ENCODE measurements at regions not wholly inside any gene's neighbourhood (a gene's known extent, or its start where the extent isn't known, plus 50 kb on each side); places are given as distances from the start of the nearest gene placed in this dataset.
A peak's percentile ranks its signal among the peaks of the same experiment; 100 is the strongest.

DNA sequence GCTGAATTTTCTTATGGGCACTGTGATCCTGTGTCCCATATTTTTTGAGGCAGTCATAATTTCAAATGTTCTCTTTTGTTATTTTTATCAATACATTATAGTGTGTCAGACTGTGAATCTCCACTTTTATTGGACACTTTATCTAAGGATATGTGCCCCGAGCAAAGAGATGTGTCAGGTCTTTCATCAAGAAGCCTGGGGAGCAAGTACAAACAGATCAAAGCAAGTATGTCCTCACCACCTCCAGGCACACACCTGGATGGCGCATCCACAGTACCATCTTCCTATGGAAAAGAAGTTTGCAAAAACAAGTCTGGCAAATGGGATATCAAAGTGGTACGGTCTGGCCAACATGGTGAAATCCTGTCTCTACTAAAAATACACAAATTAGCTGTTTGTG lies 81.0 kb upstream of the ZNF236 start:
- peaks cover 4% of the 10 kb centered on the region for H3K27me3 Mint-ChIP-seq
- H3K9me3 Mint-ChIP-seq: no peaks in the 10 kb centered on the region
- H3K4me1 Mint-ChIP-seq: no peaks in the 10 kb centered on the region
- H3K27ac Mint-ChIP-seq: no peak overlapping the region
- no peak for ATAC-seq (replicated peaks)
- H3K36me3 Mint-ChIP-seq (ENCODE audit: low read depth): no peaks in the 10 kb centered on the region
- H3K4me3 Mint-ChIP-seq: no peak overlapping the region

DNA sequence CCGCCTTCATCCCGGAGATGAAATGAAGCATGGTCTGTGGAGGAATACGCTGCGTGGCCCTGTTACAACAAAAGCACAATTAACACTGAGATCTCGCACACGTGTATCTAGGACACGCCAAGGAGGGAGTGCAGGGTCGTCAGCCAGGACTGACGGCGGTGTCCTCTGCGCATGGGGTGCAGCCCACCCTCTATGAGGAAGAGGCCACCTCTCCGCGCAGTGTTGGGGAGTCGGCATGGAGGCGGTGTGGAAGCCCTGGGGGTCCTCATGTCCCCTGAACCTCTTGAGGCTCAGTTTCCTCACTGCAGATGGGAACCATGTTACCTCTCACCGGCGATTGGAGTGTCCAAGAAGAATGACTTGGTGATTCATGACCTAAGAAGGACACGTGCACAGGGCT lies 86.0 kb upstream of the ZNF236 start:
- no peak for ATAC-seq (replicated peaks)
- Mint-ChIP-seq H3K4me1 (no peaks in the 10 kb centered on the region), H3K36me3 (ENCODE audit: low read depth) (no peaks in the 10 kb centered on the region), H3K9me3 (no peaks in the 10 kb centered on the region), H3K27ac (no peak overlapping the region), H3K4me3 (no peak overlapping the region), H3K27me3 (no peaks in the 10 kb centered on the region)

DNA sequence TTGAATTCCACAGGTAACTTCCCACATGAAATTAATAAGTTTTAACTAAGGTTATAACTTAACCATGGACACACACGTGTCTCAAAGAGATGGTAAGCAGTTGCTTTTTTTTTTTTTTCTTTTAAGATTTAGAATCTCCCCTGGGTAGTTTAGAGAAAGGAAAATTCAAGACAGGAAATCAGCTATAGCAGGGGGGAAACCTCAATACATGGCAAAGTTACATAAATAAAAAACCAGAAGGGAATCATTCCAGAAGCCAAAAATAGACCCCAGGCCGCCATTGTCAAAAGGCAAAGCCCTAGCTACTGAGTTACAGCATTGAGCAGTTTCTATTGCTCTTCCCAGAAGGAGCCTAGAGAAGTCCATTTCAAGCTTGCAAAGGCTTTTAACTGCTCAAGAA lies 91.5 kb upstream of the ZNF236 start:
- no peaks in the 10 kb centered on the region for H3K4me1 Mint-ChIP-seq
- H3K27ac Mint-ChIP-seq: no peak overlapping the region
- peaks cover 5% of the 10 kb centered on the region for H3K9me3 Mint-ChIP-seq
- no peak for ATAC-seq (replicated peaks)
- H3K36me3 Mint-ChIP-seq (ENCODE audit: low read depth): no peaks in the 10 kb centered on the region
- H3K27me3 Mint-ChIP-seq: no peaks in the 10 kb centered on the region
- no peak overlapping the region for H3K4me3 Mint-ChIP-seq

DNA sequence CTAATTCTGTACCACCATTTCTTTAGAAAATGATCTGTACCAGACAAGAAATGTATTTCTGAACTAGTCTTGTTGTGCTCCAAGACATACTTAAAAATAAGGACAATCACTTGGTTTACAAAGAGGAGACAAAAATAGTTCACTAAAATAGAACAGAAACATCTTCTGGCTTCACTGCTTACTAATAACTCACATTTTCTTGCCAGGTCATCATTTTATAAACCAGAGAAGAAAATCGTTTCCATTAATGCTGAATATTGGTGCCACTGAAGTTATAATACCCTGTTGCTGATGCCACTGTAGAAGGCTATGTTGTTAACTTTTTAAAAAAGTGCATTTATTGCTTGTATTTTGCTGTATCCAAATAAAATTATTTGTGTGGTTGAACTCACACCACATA lies 94.8 kb upstream of the ZNF236 start:
- no peak overlapping the region for H3K4me3 Mint-ChIP-seq
- no peaks in the 10 kb centered on the region for H3K27me3 Mint-ChIP-seq
- no peak overlapping the region for H3K27ac Mint-ChIP-seq
- H3K36me3 Mint-ChIP-seq (ENCODE audit: low read depth): no peaks in the 10 kb centered on the region
- peaks cover 5% of the 10 kb centered on the region for H3K9me3 Mint-ChIP-seq
- no peak for ATAC-seq (replicated peaks)
- peaks cover 6% of the 10 kb centered on the region for H3K4me1 Mint-ChIP-seq

DNA sequence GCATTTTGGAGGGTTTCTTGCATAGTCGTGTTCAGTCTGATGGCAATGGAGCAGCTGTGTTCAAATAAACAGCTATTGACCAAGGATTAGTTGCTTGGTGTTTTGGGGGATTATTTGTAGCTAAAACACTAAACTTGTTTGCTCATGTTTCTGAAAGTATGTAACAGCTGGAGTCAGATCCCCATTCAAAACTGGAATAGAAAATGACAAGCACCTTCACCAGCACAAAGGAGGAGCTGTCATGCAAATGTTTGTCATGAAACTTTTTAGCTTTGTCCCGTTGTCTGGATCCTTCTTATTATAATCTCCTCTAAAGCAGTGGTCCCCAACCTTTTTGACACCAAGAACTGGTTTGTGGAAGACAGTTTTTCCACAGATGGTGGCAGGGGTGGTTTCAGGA lies 96.9 kb upstream of the ZNF236 start:
- no peak overlapping the region for H3K27ac Mint-ChIP-seq
- no peaks in the 10 kb centered on the region for H3K36me3 Mint-ChIP-seq (ENCODE audit: low read depth)
- H3K4me3 Mint-ChIP-seq: no peak overlapping the region
- H3K27me3 Mint-ChIP-seq: no peaks in the 10 kb centered on the region
- ATAC-seq (replicated peaks): no peak
- peaks cover 17% of the 10 kb centered on the region for H3K4me1 Mint-ChIP-seq
- H3K9me3 Mint-ChIP-seq: peaks cover 5% of the 10 kb centered on the region

DNA sequence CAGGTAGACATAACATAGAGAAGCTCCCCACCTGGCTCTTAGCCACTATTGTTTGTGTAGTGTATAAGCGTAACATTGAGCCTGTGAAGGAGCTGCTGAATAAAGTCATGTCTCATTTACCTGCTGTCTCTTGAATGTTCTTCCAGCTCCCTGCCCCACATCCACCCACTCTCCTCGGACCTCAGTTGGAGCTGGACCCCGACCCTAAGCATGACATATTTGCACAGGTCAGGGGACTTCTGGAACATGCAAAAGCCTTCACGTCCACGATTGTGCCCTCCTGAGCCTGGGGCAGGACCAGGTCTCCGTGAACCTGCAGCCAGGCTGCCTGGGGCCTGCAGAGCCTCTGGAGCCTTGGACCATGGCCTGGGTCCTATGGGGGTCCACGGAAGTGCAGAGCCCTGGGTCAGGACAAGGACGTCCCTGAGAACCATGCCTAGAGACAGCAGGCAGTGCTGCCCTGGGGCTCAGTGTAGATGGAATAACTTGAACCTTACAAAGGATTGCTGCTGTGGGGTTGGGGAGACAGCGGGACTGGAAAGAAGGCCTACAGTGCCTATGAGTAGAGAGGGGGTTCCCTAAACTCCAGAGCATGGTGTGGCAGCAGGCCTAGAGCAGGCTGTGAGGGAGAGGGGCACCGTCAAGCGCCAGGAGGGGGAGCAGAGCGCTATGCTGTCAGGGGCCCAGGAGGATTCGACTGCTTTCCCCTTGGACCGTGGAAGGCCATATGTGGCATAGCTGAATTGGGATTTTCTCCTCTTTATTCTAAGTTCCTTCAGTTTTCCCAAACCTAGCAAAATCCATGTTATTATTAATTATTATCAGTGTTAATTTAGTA lies 99.9 kb upstream of the ZNF236 start:
- Mint-ChIP-seq H3K9me3 (no peaks in the 10 kb centered on the region), H3K36me3 (ENCODE audit: low read depth) (no peaks in the 10 kb centered on the region), H3K4me1 (peaks cover 20% of the 10 kb centered on the region), H3K27ac (peak overlapping the region; percentile 50), H3K4me3 (no peak overlapping the region), H3K27me3 (no peaks in the 10 kb centered on the region)
- ATAC-seq (replicated peaks): no peak

DNA sequence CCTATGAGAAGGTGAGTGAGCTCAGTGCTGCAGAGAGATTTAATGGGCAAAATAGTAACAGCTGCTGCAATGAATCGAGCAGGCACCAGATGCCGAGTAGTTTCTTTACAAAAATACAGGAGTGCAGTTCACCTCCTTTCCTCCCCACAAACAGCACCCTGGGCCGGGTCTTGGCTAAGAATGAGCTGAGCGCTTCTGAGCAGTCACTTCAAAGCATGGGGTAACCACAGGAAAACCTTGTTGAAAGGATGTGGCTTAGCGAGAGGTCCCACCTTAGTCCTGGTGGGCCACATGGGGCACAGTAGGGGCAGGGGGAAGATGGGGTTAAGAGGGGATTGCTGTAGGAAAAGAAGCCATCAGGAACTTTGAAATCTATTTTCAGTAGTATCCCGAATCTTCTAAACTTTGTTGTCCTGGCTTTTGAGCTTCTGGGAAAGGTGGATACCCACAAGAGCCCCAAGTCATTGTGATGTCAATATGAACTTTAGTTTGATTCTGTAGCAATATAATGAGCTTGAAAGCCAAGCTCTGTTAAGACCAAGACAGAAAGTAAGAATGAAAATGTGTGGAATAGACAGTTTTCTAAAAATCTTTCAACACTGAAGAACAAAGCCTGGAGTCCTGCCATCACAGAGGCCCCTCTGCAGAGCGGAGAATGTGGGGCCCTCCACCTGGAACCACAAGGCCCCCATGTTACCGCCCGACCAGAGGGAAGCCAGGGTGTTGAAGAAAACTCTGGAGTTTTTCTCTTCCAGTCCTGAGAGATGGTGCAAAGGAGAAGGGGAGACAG lies 101.0 kb upstream of the ZNF236 start:
- Mint-ChIP-seq H3K36me3 (ENCODE audit: low read depth) (no peaks in the 10 kb centered on the region), H3K27me3 (no peaks in the 10 kb centered on the region), H3K27ac (peak overlapping the region; percentile 55), H3K4me3 (peak overlapping the region; percentile 56), H3K4me1 (peaks cover 20% of the 10 kb centered on the region), H3K9me3 (no peaks in the 10 kb centered on the region)
- peak; percentile 89 for ATAC-seq (replicated peaks)

DNA sequence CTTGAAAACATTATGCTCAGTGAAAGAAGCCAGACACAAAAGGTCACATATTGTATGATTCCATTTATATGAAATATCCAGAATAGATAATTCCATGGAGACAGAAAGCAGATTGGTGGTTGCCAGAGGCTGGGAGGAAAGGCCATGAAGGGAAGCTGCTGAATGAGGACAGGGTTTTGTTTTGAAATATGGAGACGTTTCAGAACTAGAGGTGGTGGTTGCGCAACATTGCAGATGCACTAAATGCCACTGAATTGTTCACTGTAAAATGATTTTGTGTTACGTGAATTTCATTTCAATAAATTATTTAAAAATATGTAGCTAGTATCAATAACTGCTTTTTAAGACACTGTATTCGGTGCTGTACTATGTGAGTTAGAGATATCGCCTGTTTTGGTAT lies 101.7 kb upstream of the ZNF236 start:
- Mint-ChIP-seq H3K4me3 (peak overlapping the region; percentile 56), H3K4me1 (peaks cover 20% of the 10 kb centered on the region), H3K9me3 (no peaks in the 10 kb centered on the region), H3K27ac (peak overlapping the region; percentile 55), H3K27me3 (no peaks in the 10 kb centered on the region), H3K36me3 (ENCODE audit: low read depth) (no peaks in the 10 kb centered on the region)
- no peak for ATAC-seq (replicated peaks)

DNA sequence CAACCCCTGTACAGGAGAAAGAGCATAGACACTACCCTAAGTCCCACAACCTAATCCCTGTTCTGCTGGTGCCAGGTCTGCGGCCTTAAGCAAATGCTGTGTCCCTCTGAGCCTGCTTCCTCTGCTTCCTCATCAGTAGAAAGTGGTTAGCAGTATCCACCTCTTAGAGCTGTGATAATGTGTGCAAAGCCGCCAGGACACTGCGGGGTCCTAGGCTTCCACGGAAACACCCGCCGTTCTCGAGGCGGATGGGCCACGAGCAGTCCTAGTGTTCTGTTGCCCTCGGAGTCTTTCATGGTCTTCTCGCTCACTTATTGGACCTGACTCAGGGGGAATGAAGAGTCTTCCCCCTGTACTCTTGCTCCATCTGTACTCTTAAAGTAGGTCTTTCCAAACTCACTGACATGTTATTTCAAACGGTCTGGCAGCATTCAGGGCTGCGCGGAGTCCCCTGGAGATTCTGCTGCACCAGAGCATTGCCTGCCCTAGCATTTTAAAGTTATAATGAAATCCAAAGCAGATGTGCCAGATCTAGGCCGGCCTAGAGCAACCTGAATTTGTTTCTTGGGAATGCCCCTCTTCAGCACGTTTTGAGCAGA lies 107.2 kb upstream of the ZNF236 start:
- H3K36me3 Mint-ChIP-seq (ENCODE audit: low read depth): no peaks in the 10 kb centered on the region
- H3K9me3 Mint-ChIP-seq: no peaks in the 10 kb centered on the region
- ATAC-seq (replicated peaks): no peak
- H3K27me3 Mint-ChIP-seq: no peaks in the 10 kb centered on the region
- no peaks in the 10 kb centered on the region for H3K4me1 Mint-ChIP-seq
- no peak overlapping the region for H3K27ac Mint-ChIP-seq
- H3K4me3 Mint-ChIP-seq: no peak overlapping the region

DNA sequence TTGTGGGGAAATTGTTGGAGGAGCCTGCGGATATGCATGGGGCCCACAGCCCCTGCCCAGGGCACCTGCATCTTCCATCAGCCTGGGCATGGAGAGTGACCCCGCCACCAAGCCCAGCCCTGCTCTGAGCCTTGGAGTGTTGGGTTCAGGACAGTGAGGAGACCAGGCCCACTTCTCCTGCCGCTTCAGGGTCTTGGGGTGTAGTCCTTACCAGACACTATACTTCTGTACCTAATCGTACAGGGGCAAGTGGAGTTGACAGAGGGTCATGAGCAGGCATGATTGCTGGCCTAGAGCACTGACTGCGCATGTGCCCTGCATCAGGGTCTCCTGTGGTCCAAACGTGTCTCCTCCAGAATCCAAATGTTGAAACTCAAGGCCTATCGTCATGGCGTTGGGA lies 108.9 kb upstream of the ZNF236 start:
- H3K27me3 Mint-ChIP-seq: no peaks in the 10 kb centered on the region
- no peaks in the 10 kb centered on the region for H3K9me3 Mint-ChIP-seq
- no peak overlapping the region for H3K4me3 Mint-ChIP-seq
- H3K36me3 Mint-ChIP-seq (ENCODE audit: low read depth): no peaks in the 10 kb centered on the region
- ATAC-seq (replicated peaks): no peak
- H3K4me1 Mint-ChIP-seq: no peaks in the 10 kb centered on the region
- H3K27ac Mint-ChIP-seq: no peak overlapping the region

DNA sequence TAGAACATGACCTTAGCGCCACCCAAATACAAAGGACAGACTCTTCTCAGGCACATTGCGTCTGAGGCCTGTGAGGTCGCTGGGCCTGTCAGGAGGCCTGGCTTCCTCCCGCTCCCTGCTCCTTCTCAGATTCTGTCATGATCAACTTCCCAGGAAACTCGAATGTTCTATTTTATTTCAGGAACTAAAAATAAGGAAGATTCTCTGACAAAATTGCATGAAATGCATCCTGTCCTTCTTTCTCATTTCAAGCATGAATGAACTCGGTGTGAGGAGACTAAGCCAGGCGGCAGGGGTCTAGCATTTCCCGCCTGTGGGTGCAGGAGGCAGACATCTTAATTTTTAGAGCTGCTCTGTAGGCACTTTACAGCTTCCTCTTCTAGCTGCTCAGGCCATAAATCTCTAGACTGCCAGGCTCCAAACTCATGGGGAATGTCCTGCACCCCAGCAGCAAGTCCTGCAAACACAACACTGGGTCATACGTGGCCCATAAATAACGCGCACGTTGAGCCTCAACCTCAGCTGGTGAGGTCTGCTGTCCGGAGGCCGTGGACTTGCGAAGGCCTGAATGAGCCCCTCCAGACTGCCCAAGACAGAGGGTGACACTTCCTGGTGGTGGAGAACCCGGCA lies 109.7 kb upstream of the ZNF236 start:
- H3K4me3 Mint-ChIP-seq: no peak overlapping the region
- ATAC-seq (replicated peaks): no peak
- H3K27ac Mint-ChIP-seq: no peak overlapping the region
- H3K36me3 Mint-ChIP-seq (ENCODE audit: low read depth): no peaks in the 10 kb centered on the region
- no peaks in the 10 kb centered on the region for H3K9me3 Mint-ChIP-seq
- no peaks in the 10 kb centered on the region for H3K4me1 Mint-ChIP-seq
- no peaks in the 10 kb centered on the region for H3K27me3 Mint-ChIP-seq

DNA sequence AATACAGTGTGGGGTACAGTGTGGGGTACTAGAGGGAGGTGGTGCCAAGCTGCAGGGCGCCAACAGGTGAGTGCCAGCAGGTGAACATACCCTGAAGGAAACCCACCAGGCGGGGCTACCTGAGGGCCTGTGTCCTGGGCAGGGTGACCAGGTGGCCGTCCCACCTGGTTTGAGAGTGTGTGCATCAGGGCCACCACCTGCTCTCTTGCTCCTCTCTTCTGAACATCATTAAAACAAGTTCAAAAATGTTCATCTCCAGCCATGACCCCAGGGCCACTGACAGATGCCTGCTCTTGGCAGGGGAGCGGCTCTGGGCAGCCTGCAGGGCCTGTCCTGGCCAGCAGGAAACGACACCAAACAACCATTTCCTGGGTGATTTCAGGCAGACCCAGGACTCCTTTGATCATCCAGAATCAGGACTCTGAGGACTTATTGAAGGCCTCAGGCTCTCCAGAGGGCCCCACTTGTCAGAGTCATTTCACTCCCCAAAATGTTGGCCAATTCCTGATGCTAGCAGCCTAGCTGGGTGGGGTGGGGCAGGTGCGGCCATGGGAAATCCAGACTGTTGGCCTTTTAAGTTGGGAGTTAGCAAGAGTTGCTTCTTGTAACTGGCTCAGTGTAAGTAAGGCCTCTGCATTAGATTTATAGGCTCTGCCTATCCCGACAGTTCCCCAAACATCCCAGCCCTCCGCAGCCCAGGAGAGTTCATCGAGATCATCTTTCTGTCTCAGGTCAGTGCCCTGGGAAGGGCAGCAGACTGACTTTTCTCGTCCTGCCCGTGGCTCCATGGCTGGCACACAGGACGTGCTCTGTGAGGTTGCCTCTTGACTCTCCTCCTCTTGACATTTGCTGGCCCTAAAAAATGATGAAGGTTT lies 111.5 kb upstream of the ZNF236 start:
- no peak overlapping the region for H3K27ac Mint-ChIP-seq
- H3K4me1 Mint-ChIP-seq: no peaks in the 10 kb centered on the region
- no peaks in the 10 kb centered on the region for H3K9me3 Mint-ChIP-seq
- ATAC-seq (replicated peaks): no peak
- no peaks in the 10 kb centered on the region for H3K36me3 Mint-ChIP-seq (ENCODE audit: low read depth)
- H3K27me3 Mint-ChIP-seq: no peaks in the 10 kb centered on the region
- no peak overlapping the region for H3K4me3 Mint-ChIP-seq

DNA sequence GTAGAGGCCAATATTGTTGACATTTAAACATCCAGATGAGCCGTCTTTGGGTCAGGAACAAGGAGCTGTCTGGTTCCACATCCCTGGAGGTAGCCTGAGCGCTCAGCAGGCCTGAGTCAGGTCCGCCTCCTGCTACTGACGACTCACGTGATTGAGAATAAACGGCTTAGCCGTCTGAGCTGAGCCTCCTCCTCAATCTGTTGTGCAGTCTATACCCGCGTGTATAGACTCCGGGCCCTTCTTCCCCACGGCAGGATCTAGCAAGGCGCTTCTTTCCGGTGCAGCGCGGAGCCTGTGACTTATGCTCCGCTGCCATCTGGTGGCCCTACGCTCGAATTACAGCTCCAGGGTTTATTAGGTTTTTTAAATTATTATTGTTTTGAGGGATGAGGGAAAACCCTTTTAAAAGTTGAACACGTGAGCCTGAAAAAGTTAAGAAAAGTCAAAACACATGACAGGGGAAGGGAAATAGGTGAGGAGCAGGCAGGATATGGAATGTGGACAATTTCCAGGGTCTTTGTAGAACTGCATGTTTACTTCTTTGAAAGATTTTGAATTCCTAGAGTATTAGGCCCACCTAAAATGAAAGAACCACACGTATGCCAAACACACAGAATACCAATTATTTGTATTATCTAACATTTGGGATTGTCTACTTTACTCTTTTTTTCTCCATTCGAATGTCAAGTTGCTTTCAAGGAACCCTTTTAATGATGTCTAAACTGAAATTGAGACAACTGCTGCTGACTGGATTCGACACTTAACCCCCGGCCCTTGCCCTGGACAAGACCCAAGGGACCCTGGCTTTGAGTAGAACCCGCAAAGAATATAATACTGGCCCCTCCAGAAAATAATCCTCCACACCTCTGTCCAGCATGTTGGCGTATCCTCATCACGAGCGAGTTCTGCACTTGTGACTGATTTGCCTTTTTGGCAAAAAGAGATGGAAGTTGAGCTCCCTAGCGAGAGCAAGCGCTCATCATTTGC lies 112.4 kb upstream of the ZNF236 start:
- peak; percentile 82 for ATAC-seq (replicated peaks)
- Mint-ChIP-seq H3K4me3 (no peak overlapping the region), H3K9me3 (no peaks in the 10 kb centered on the region), H3K4me1 (no peaks in the 10 kb centered on the region), H3K27me3 (no peaks in the 10 kb centered on the region), H3K36me3 (ENCODE audit: low read depth) (no peaks in the 10 kb centered on the region), H3K27ac (no peak overlapping the region)

Data from activated T-helper 17 cell treated with anti-CD3 and anti-CD28 coated beads, Interleukin-2, amount 50 U/mL, for 72 hours (primary cell).